ENCODE measurements at regions not wholly inside any gene's neighbourhood (a gene's known extent, or its start where the extent isn't known, plus 50 kb on each side); places are given as distances from the start of the nearest gene placed in this dataset.

GRCh38 chr12:115225845-115226244 is 541.9 kb upstream of the TBX3 start:
- H3K27me3 Mint-ChIP-seq (ENCODE audit: unreplicated experiment) = no peaks in the 10 kb centered on the region
- no peaks in the 10 kb centered on the region for H3K36me3 Mint-ChIP-seq (ENCODE audit: unreplicated experiment)
- no peaks in the 10 kb centered on the region for H3K4me1 Mint-ChIP-seq (ENCODE audit: unreplicated experiment)
- H3K4me3 Mint-ChIP-seq (ENCODE audit: unreplicated experiment) = no peak overlapping the region
- no peak for TF ChIP-seq CTCF (IDR thresholded peaks at IDR 0.05)
- H3K9me3 Mint-ChIP-seq (ENCODE audit: unreplicated experiment) = no peaks in the 10 kb centered on the region
- DNase-seq (ENCODE audit: extremely low spot score, unreplicated experiment) = no peak
- H3K27ac Mint-ChIP-seq (ENCODE audit: unreplicated experiment) = no peak overlapping the region

DNA sequence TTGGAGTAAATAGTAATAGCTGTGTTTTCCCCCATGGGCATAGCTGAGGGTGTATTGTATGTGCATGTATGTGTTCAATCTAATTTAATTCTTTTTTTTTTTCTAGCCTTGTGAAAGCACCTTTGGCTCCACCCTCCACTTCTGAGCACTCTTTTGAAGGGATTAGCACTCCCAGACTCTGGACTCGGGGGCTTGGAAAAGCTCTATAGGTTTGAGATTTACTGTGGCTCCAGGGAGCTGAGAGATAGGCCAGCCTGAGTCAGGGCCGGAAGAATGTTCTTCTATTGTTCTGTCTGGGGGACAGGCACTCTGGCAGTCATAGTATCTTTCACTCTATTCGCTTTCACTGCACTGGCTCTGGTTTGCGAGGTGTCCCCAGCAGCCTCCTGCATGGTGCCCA is 540.0 kb upstream of the TBX3 start:
- no peaks in the 10 kb centered on the region for H3K4me1 Mint-ChIP-seq (ENCODE audit: unreplicated experiment)
- H3K27me3 Mint-ChIP-seq (ENCODE audit: unreplicated experiment) = no peaks in the 10 kb centered on the region
- H3K36me3 Mint-ChIP-seq (ENCODE audit: unreplicated experiment) = no peaks in the 10 kb centered on the region
- no peaks in the 10 kb centered on the region for H3K9me3 Mint-ChIP-seq (ENCODE audit: unreplicated experiment)
- no peak overlapping the region for H3K4me3 Mint-ChIP-seq (ENCODE audit: unreplicated experiment)
- H3K27ac Mint-ChIP-seq (ENCODE audit: unreplicated experiment) = no peak overlapping the region
- no peak for DNase-seq (ENCODE audit: extremely low spot score, unreplicated experiment)
- no peak for TF ChIP-seq CTCF (IDR thresholded peaks at IDR 0.05)

DNA sequence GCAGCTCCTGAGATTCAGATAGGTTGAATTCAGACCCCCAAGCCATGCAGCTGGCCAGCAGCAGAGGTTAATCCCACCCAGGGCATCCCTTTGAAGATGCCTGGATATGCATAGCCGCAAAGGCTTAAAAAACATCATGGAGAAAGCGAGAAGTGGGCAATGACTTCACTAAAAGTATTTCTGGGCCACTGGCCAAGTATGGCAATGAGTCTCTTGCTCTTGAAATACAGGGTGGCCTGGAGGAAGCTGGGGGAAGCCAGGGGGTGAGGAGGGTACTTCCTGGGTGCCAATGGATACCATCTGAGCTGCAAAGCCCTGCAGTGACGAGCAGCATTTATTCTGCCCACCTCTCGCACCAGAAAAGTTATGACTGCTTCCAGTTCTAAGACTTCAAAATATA is 539.3 kb upstream of the TBX3 start:
- DNase-seq (ENCODE audit: extremely low spot score, unreplicated experiment) = no peak
- no peaks in the 10 kb centered on the region for H3K9me3 Mint-ChIP-seq (ENCODE audit: unreplicated experiment)
- no peaks in the 10 kb centered on the region for H3K4me1 Mint-ChIP-seq (ENCODE audit: unreplicated experiment)
- TF ChIP-seq CTCF (IDR thresholded peaks at IDR 0.05) = no peak
- H3K36me3 Mint-ChIP-seq (ENCODE audit: unreplicated experiment) = no peaks in the 10 kb centered on the region
- H3K27me3 Mint-ChIP-seq (ENCODE audit: unreplicated experiment) = no peaks in the 10 kb centered on the region
- H3K27ac Mint-ChIP-seq (ENCODE audit: unreplicated experiment) = no peak overlapping the region
- no peak overlapping the region for H3K4me3 Mint-ChIP-seq (ENCODE audit: unreplicated experiment)

DNA sequence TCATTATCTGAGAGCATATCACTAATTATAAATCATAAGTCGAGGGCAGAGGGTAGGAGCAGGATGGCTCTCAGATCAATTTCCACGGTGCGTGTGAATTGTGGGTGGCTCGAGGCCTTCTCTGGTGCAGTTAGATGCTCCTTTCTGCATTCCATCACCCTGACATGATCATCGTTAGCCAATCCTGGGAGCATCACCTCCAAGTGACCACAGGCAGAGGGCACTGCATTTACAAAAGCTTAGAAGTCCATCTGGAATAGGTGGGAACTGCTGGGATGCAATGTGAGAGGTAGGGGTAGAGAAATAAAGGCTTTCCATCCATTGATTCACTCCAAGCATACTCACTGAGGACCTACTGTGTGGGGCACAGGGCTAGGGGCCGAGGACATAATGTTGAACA is 538.2 kb upstream of the TBX3 start:
- H3K27ac Mint-ChIP-seq (ENCODE audit: unreplicated experiment) = no peak overlapping the region
- no peaks in the 10 kb centered on the region for H3K9me3 Mint-ChIP-seq (ENCODE audit: unreplicated experiment)
- no peak overlapping the region for H3K4me3 Mint-ChIP-seq (ENCODE audit: unreplicated experiment)
- no peaks in the 10 kb centered on the region for H3K36me3 Mint-ChIP-seq (ENCODE audit: unreplicated experiment)
- no peak for DNase-seq (ENCODE audit: extremely low spot score, unreplicated experiment)
- no peak for TF ChIP-seq CTCF (IDR thresholded peaks at IDR 0.05)
- H3K27me3 Mint-ChIP-seq (ENCODE audit: unreplicated experiment) = no peaks in the 10 kb centered on the region
- no peaks in the 10 kb centered on the region for H3K4me1 Mint-ChIP-seq (ENCODE audit: unreplicated experiment)

GRCh38 chr12:115216301-115216700 is 532.3 kb upstream of the TBX3 start:
- Mint-ChIP-seq H3K27ac (ENCODE audit: unreplicated experiment) (no peak overlapping the region), H3K4me3 (ENCODE audit: unreplicated experiment) (no peak overlapping the region), H3K9me3 (ENCODE audit: unreplicated experiment) (no peaks in the 10 kb centered on the region), H3K4me1 (ENCODE audit: unreplicated experiment) (no peaks in the 10 kb centered on the region), H3K27me3 (ENCODE audit: unreplicated experiment) (no peaks in the 10 kb centered on the region), H3K36me3 (ENCODE audit: unreplicated experiment) (no peaks in the 10 kb centered on the region)
- TF ChIP-seq CTCF (IDR thresholded peaks at IDR 0.05) = no peak
- DNase-seq (ENCODE audit: extremely low spot score, unreplicated experiment) = no peak
